Esophagus squamous epithelium (tissue), 5 donors: ENCODE measurements at regions not wholly inside any gene's neighbourhood (a gene's known extent, or its start where the extent isn't known, plus 50 kb on each side); places are given as distances from the start of the nearest gene placed in this dataset.

Experiments
- DNase-seq: peaks from one replicate; lab custom pipeline; 2025; lab: John Stamatoyannopoulos, UW
- H3K27ac ChIP-seq, 4 donors: fragments of 200-600 bp; sonication (generic); one replicate each; pipeline ENCODE4 v1.5.1; 2016 to 2019; ENCODE audit warnings: mild to moderate bottlenecking in 1 of 4
- H3K27me3 ChIP-seq, 4 donors: fragments of 200-600 bp; sonication (generic); 1 replicate in 3 of 4; 2 replicates in 1 of 4; pipeline versions ENCODE4 v1.5.1 to v1.6.0; 2017 to 2021; ENCODE audit warnings: antibody characterized with exemption in 1 of 4
- H3K36me3 ChIP-seq, 3 donors: fragments of 200-600 bp; sonication (generic); one replicate each; pipeline ENCODE4 v1.5.1; 2016 to 2019
- H3K4me1 ChIP-seq, 3 donors: fragments of 200-600 bp; sonication (generic); one replicate each; pipeline ENCODE4 v1.5.1; 2017 to 2019
- H3K4me3 ChIP-seq, 4 donors: fragments of 200-600 bp; sonication (generic); 1 replicate in 3 of 4; 2 replicates in 1 of 4; pipeline ENCODE4 v1.5.1; 2016 to 2019; ENCODE audit warnings: mild to moderate bottlenecking in 2 of 4, moderate library complexity in 1 of 4
- H3K9me3 ChIP-seq, 3 donors: fragments of 200-600 bp; sonication (generic); one replicate each; pipeline ENCODE4 v1.5.1; 2016 to 2019
- POLR2A ChIP-seq, 4 donors: fragments of 450-650 bp; IDR thresholded peaks; one replicate each; pipeline ENCODE4 v1.6.1; 2017; ENCODE audit warnings: antibody characterized with exemption in 4 of 4, mild to moderate bottlenecking in 4 of 4, moderate library complexity in 3 of 4
- WGBS, 2 donors: methylation state at CpG; one replicate each; pipeline ENCODE4 v1.1.5; 2018; 5-methylcytosine and 5-hydroxymethylcytosine counted together
- intact Hi-C: fragments of 100-400 bp; cut with DNase I; formaldehyde crosslinking; loops from one replicate; pipeline ENCODE4 v1.15.0; 2022
- TF ChIP-seq, protein P1 (sequence below), 6 experiments: fragments of 450-650 bp in 4 of 6; fragments of 200-600 bp in 2 of 6; sonication (generic) in 2 of 6; IDR thresholded peaks; one replicate each; pipeline ENCODE4 v1.5.1; 2016 to 2019; ENCODE audit warnings: antibody characterized with exemption in 6 of 6, mild to moderate bottlenecking in 4 of 6, moderate library complexity in 4 of 6
- donor health status: DM: yes; HTN: yes; CAD: no.

DNA sequence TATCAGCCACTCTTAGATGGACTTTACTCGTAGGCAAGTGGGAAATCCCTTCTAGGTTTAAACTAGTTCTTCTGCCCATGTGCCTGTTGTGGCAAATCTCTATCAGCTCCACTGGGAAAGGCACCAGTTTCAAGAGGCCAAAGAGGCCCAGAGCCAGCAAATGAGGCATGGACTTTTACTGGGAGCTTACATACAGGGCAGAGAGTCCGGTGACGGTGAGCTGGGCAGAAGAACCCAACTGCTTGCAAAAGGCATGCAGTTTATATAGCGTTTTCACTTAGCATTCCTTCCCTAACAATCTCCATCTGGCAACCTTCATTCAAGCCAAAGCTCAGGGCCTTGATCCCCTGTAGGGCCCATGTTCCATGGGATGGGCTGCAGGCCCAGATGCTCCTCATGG lies 93.0 kb upstream of the C3orf80 start:
- Histone ChIP-seq H3K27ac (no peak overlapping the region), H3K9me3 (no peaks in the 10 kb centered on the region), H3K4me3 (no peak overlapping the region), H3K36me3 (no peaks in the 10 kb centered on the region), H3K27me3 (no peaks in the 10 kb centered on the region), H3K4me1 (peaks cover 0 to 10% (median 0%) of the 10 kb centered on the region in 3 donors)
- no peak for DNase-seq
- TF ChIP-seq POLR2A (IDR thresholded peaks at IDR 0.05), result no peak
- TF ChIP-seq, protein P1, sequence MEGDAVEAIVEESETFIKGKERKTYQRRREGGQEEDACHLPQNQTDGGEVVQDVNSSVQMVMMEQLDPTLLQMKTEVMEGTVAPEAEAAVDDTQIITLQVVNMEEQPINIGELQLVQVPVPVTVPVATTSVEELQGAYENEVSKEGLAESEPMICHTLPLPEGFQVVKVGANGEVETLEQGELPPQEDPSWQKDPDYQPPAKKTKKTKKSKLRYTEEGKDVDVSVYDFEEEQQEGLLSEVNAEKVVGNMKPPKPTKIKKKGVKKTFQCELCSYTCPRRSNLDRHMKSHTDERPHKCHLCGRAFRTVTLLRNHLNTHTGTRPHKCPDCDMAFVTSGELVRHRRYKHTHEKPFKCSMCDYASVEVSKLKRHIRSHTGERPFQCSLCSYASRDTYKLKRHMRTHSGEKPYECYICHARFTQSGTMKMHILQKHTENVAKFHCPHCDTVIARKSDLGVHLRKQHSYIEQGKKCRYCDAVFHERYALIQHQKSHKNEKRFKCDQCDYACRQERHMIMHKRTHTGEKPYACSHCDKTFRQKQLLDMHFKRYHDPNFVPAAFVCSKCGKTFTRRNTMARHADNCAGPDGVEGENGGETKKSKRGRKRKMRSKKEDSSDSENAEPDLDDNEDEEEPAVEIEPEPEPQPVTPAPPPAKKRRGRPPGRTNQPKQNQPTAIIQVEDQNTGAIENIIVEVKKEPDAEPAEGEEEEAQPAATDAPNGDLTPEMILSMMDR (IDR thresholded peaks at IDR 0.05), result no peak
- WGBS, 2 donors, result 72 to 84% methylated on average over 4 of the region's 4 CpGs
- intact Hi-C loops, result no loop called here

DNA sequence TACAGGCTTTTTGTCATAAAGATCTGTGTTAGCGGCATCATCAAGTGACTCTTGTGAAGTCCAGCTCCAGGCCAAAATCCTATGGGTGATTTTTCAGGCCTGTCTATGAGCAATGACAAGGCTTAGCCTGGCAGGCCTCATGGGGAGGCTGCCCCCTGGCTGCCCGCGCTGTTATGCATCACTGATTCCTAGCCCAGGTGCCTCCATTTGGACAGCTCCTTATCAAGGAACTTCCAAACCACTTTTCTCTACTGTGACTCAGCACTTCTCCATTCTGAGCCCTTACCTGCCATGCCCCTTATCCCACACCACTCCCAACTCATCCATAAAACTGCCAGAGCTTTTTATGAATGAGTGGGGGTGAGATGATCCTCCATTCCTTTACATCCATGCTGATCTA lies 91.5 kb upstream of the C3orf80 start:
- Histone ChIP-seq H3K36me3 (no peaks in the 10 kb centered on the region), H3K9me3 (no peaks in the 10 kb centered on the region), H3K27ac (no peak overlapping the region), H3K4me3 (no peak overlapping the region), H3K4me1 (peaks cover 0 to 10% (median 0%) of the 10 kb centered on the region in 3 donors), H3K27me3 (no peaks in the 10 kb centered on the region)
- WGBS, 2 donors, result 81 to 83% methylated on average over 3 of the region's 3 CpGs
- no peak for DNase-seq
- TF ChIP-seq, protein P1 (IDR thresholded peaks at IDR 0.05), result no peak
- no peak for TF ChIP-seq POLR2A (IDR thresholded peaks at IDR 0.05)
- intact Hi-C loops, result no loop called here

DNA sequence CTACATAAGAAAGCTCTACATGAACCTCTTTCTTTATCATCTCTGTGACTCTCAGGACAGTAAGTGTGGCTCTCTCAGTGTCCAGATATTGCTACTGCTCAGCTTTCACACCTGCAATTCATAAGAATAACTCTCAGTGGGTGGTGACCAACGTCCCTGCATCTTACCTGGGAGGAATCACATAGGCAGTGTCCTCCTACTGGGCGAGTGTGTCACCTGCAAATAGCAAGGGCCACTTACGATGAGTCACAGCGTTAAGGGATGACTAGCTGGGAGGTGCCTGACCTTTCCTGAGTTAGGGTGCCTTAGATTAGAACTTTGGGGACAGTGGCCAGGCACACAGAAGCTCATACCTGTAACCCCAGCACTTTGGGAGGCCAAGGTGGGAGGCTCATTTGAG lies 90.8 kb upstream of the C3orf80 start:
- TF ChIP-seq POLR2A (IDR thresholded peaks at IDR 0.05), result no peak
- TF ChIP-seq, protein P1 (IDR thresholded peaks at IDR 0.05), result peak in 1 of 6 experiments; percentile 27
- Histone ChIP-seq H3K36me3 (no peaks in the 10 kb centered on the region), H3K27me3 (no peaks in the 10 kb centered on the region), H3K4me1 (peaks cover 0 to 5% (median 0%) of the 10 kb centered on the region in 3 donors), H3K27ac (peak overlapping the region in 1 of 4 donors; percentile 25), H3K9me3 (no peaks in the 10 kb centered on the region), H3K4me3 (no peak overlapping the region)
- no peak for DNase-seq
- intact Hi-C loops, result no loop called here
- WGBS, 2 donors, result 58 to 74% methylated on average over 4 of the region's 4 CpGs

DNA sequence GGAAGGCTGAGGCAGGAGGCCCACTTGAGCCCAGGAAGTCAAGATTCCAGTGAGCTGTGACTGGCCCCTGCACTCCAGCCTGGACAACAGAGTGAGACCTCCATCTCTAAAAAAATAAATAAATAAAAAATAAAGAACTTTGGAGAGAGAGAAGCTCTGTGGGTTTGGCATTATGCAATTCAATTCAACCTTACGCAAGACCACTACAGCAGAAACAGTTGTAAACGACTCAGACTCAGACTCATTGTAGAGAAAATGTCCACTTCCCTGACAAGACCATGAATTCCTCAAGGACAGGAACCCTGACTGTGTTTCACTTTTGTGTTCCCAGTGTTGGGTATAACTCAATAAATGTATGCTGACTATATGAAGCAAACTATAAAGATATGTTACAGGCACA lies 90.3 kb upstream of the C3orf80 start:
- no peak for TF ChIP-seq POLR2A (IDR thresholded peaks at IDR 0.05)
- 48 to 52% methylated on average over 2 of the region's 2 CpGs for WGBS, 2 donors
- H3K4me1 ChIP-seq, result no peaks in the 10 kb centered on the region
- no peaks in the 10 kb centered on the region for H3K9me3 ChIP-seq
- no peak for DNase-seq
- H3K27ac ChIP-seq, result no peak overlapping the region
- intact Hi-C loops, result no loop called here
- H3K27me3 ChIP-seq, result no peaks in the 10 kb centered on the region
- no peaks in the 10 kb centered on the region for H3K36me3 ChIP-seq
- no peak overlapping the region for H3K4me3 ChIP-seq

DNA sequence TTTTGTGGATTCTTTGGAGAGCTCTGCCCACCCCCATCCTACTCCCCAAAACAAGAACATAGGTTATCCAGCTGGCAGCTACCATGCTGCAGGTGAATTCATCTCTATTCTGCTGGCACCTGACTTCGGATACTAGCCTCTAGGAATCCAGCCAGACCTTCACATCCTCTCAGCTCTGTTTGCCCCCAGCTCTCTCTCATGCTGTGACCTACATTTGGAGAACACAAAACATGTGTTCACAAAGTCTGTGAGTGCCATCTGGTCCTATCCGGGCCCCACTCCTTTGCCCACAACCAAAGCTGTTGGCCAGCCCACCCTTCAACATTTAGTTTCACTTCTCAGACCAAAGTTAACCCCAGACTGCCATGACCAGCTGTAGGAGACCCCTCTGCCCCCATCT lies 89.4 kb upstream of the C3orf80 start:
- 33 to 59% methylated on average over 2 of the region's 2 CpGs for whole genome bisulfite sequencing, 2 donors

More for the DNA sequence above, 89.4 kb upstream of the C3orf80 start:
- no peak for TF ChIP-seq POLR2A (IDR thresholded peaks at IDR 0.05)
- TF ChIP-seq, protein P1 (IDR thresholded peaks at IDR 0.05), result no peak
- no peak for DNase-seq
- Histone ChIP-seq H3K36me3 (no peaks in the 10 kb centered on the region), H3K27me3 (no peaks in the 10 kb centered on the region), H3K9me3 (no peaks in the 10 kb centered on the region), H3K27ac (no peak overlapping the region), H3K4me3 (no peak overlapping the region), H3K4me1 (no peaks in the 10 kb centered on the region)
- intact Hi-C loops, result no loop called here
